Stimulated activated CD8-positive, alpha-beta memory T cell treated with anti-CD3 and anti-CD28 coated beads, Interleukin-2, amount 100 ng/mL, for 48 hours (primary cell): ENCODE measurements at regions not wholly inside any gene's neighbourhood (a gene's known extent, or its start where the extent isn't known, plus 50 kb on each side); places are given as distances from the start of the nearest gene placed in this dataset.

Experiments used
- DNase-seq, 2 donors: peaks; one replicate each; pipeline ENCODE4 v3.0.0-alpha.2; 2020; ENCODE audit warnings: low read depth in 2 of 2

DNA sequence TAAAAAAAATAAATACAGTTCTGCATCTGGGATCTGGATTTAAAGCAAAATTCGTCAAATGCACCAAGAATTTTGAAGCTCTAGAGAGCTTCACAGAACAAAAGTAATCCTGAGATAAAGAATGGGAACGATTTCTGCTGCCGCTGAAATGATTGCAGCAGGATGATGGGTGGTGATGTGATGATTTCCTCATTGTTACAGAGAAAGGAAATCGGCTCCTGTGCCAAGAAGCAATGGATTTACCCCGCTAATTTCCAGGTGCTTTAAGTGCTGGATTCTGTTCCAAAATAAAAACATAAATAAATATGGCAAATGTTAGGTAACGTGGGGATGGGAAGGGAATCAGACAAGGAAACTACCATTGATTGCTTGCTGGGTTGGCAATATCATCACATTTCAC lies 1067.9 kb upstream of the MAP3K7 start:
- no peak for DNase-seq

DNA sequence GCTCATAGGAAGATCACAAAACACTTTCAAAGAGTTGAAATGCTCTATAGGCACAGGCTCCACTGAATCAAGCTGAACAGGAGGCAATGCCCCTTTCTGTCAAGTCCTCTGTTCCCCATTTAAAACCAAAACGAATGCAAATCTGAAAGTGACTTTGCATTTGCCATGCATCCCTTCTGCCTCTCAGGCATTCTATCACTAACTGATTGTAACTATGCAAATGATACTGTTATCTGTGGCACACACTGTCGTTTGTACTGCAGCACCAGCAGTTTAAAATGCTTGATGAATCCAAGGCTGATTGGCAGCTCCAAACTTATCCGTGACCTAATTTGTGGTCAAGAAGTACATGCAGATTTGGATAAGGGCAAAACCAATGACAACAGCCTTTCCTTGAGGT lies 1067.5 kb upstream of the MAP3K7 start:
- no peak for DNase-seq

DNA sequence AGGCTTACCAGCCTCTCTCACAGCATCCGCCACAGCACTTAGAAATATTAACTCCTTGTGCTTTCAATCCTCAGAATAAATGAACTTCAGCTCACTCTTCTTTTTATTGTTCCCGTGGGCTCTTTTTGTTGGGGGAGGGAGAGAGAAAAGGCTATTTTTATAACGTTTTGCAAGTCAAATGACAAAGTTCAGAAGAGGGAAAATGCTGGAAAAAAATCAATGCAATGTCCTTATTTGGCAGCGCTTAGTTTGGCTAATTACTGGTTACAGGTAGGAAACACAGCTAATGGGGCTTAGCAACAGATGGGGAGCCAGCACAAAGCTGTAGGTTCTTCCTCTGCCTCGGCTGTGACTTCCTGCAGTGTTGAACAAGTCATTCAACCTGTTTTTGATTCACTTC lies 1067.0 kb upstream of the MAP3K7 start:
- DNase-seq, result no peak

DNA sequence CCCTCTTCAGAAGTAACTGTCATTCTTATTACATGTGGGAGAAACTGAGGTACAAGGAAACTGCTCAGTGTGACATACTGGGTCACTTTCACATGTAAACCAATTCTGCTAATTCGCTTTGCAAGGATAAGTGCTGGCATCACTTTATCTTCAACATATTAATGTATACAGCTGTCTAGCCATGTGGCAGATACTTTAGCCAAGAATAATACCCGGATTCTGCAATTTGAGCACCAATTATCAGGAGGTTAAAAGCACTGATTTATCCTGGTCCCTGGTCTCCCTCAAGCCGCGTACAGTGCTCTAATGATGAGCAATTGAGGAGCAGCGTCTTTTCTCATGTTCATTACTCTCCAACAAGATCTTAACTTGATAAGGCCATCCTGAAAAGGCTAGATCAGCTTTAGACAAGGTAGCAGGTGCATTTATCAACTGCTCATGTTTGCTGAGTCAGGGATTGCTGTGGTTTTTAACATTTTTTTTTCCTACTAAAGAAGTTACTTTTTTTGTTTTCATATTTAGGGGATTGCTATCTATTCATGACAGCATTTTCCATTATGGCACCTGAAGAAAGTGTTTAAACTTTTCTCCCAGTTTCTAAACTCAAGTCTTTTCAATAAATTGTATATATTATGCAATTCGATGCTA lies 1066.3 kb upstream of the MAP3K7 start:
- no peak for DNase-seq

DNA sequence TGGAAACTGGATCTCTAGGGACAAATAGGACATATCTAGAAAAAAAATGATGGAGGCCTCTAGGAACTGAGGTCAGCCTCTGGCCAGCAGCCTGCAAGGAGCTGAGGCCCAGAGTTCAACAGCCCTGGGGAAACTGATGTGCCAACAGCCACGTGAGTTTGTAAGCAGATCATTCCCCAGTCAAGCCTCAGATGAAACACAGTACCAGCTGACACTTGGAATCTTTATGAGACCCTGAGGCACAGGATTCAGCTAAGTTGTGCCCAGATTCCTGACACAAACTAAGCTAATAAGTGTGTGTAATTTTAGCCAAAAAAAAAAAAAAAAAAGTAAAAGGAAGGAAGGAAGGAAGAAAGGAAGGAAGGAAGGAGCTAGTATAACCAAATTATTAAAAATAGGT lies 1059.8 kb upstream of the MAP3K7 start:
- no peak for DNase-seq

DNA sequence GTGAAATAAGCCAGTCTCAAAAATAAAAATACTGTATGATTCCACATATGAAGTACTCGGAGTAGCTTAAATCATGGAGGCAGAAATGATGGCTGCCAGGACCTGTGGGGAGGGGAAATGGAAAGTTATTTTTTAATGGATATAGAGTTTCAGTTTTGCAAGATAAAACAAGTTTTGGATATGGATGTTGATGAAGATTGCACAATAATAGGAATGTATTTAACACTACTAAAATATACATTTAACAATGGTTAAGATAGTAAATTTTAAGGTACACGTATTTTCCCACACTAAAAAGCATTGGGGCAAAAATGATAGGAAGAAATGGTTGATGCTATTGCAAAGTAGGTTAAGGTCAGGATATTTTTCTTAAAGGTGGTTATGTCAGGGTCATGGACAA lies 1058.9 kb upstream of the MAP3K7 start:
- DNase-seq, result no peak

DNA sequence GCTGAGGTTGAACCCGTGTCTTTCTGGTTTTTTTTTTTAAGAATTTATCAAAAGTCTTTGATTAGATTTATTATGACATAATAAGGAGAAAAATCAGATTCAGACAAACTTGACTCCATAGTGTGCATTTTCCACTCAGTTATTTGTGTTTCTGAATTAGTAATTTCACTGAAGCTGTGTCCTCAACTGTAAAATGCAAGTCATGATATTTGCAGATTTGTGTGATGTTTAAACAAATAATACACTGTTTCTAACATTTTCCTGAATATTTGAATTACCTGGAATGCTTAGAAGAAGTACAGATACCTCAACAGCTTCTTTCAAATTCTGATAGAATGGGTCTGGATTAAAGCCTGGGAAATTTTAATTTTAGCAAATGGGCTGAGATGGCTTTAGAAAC lies 1050.3 kb upstream of the MAP3K7 start:
- DNase-seq, result no peak

DNA sequence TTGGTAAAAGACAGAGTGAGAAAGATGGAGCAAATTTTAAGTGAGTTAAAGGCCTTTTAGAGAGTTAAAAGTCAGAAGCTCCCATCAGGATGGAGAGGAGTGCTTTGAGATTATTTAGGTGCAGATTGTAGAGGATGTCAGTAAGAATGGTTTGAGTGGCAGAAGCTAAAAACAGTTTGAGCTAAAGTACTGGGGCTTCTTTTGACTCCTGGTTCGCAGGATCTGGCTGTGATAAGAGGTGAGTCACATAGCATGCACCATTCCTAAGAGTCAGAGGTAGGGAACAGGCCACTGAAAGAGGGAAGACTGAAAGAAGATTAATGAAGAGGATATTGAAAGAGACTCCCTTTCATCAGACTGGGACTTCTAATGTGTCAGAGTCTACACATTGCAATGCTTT lies 1047.9 kb upstream of the MAP3K7 start:
- DNase-seq, result no peak

DNA sequence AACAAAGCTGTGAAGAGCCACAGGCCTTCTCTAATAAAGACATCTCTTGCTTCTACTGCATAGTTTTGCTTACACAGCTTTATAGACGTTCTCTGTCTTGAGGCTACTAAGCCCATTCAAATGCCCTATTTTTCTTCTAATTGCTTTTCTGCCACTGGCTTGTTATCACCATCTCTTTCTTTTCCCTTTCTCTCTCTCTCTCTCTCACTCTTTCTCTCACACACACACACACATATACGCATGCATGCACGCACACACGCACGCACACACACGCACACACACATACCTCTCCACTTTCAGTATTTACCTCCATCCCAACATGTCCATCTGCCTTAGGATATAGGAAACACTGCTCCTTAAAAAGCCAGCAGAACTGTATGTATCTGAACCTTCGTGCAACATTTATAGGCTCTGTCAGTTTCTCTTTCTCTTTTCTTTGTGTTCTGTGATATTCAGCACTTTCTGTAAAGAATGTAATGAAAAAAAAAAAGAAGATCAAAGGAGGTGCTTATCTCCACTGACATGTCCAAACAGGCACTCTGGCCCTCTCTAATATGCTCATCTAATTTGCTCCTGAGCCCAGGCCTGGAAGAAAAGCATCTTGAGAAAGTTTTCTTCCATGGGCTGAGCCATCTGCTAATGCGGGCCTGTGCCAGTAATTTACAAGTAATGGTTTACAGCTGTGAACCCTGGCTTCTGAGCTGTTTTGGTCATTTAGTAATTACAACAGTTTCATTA lies 1046.7 kb upstream of the MAP3K7 start:
- DNase-seq, result no peak

DNA sequence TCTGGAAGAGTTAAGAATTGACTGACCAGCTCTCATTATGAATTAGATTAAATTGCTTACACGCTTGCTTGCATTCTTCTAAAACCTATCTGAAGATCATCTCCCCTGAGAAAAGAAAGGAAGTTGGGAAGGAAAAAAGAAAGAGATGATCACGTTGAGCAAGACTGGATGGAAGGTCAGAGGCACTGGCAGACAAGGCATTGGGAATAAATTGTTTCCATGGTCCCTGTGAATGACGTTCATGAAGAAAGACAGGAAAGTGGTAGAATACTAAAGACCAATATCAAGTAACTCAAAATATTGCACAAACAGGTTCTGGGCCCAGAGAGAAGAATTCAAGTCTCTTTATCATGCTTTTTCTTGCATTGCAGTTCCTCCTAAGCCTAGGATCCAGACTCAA lies 1045.4 kb upstream of the MAP3K7 start:
- DNase-seq, result no peak

DNA sequence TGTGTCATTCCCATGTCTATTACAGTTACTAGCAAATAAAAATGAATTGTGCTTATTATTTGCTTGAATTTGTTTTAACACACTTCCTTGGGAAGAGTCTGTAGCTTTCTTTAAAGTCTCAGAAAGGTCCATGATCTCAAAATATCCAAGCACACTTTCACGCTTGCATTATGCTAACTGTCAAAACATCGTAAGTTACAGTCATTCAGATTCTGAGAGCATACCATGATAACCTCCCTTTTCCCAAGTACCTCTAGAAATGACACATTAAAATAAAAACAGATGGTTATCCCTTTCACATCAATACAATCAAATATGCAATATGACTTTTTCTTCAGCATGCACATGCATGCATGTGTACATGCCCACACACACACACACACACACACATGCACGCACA lies 1044.4 kb upstream of the MAP3K7 start:
- no peak for DNase-seq

DNA sequence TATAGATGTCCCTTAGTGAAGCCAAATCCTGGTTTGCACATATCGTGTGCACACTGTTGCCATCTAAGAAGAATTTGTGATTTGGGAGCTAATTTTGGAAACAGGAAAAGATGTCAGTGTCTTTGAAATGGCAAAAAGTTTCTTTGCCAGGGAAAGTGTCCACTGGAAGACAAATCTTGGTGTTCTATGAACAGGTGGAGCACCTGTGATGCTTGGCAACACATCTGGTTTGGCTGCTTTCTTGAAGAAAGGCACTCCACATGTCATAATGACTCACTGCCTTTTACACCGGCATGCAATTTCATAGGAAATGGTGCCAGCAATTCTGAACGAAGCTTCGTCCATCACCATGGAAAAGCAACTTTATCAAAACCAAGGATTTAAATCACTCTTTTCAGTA lies 1040.0 kb upstream of the MAP3K7 start:
- no peak for DNase-seq

DNA sequence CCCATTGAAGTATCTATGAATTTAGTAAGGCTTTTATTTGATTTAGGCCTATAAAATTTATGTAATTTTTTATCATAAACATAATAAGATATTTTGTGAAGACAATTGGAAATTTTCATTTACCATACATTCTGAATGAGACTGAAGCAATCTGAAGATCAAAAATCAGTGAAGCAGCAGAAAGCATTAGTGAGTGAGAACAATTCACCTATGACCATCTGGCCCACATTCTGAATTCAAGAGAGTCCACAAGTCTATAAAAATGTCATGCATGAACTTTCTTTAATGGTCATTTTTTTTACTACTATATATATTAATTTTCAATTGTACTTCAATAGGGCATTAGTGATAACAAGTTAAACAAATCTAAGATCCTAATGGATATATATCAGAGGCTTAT lies 1026.6 kb upstream of the MAP3K7 start:
- DNase-seq, result no peak

DNA sequence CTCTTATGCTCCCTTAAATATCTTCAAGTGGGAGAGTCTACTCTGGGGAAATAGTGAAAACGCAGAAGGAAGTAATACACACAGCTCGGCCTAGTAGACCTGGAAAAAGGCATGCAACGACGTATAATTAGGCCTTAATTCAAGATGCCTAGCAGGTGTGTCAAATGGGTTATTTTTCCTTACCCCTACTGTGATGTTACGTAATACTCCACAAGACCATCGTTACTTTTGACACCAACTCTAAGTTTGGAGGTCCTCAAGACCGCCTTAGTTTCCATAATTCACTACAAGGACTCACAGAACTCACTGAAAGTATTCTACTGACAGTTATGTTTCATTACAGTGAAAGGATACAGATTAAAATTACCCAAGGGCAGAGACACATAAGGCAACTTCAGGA lies 1024.3 kb upstream of the MAP3K7 start:
- no peak for DNase-seq

DNA sequence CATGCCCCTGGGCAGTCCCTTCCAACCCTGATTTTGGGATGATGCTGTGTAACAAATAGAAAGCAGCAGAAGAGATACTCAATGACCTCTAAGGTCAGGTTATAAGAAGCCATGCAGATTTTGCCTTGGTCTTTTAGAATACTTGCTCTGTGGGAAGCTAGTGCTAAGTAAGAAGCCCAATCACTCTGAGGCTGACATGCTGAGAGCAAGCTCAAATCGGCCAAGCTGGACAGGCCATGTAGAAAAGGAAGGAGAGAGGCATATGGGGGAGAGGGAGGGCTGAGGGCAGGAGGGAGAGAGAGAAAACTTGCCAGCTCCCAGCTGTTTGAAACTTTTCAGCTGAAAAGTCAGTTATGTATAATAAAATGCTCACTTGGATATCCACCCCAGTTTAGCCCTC lies 1021.6 kb upstream of the MAP3K7 start:
- DNase-seq, result no peak

DNA sequence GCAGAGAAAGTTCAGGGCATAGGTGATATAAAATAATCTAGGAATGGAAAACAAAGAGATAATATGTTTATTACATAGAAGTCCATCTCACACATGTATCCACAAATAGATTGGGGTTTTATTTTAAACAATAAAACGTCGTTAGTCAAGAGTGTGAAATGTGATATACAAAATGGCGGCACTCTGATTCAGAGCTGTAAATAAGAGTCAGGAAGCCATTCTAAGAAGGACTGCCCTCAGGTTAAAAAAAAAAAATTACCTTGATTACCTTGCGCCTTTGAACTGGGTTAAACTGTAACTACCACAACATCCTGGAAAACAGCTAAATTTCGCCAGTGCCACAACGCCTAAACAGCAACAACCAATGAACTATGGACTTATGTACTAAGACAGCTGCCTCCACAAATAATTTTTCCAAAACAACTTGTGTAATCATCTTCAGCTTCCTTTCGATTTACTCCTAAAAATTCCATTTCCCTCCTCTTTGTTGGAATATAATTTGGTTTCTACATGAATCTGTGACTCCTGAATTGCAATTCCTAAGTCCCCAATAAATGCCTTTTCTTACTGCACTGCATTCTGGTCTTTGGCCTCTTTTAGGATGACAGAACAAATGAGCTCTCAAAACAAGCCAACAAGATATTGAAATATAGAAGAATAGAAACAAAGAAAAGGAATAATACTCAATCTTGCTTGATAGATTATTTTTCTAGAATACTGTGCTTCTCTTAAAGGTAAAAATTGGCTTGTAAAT lies 1019.5 kb upstream of the MAP3K7 start:
- DNase-seq, result no peak

DNA sequence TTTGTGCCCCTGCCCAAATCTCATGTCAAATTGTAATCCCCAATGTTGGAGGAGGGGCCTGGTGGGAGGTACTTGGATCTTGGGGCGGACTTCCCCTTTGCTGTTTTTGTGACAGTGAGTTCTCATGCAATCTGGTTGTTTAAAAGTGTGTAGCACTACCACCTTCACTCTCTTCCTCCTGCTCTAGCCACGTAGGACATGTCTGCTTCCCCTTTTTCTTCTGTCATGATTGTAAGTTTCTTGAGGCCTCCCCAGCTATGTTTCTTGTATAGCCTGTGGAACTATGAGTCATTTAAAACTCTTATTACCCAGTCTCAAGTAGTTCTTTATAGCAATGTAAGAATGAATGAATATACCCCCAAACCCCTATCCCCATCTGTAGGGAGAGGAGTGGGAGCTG lies 1013.7 kb upstream of the MAP3K7 start:
- no peak for DNase-seq

DNA sequence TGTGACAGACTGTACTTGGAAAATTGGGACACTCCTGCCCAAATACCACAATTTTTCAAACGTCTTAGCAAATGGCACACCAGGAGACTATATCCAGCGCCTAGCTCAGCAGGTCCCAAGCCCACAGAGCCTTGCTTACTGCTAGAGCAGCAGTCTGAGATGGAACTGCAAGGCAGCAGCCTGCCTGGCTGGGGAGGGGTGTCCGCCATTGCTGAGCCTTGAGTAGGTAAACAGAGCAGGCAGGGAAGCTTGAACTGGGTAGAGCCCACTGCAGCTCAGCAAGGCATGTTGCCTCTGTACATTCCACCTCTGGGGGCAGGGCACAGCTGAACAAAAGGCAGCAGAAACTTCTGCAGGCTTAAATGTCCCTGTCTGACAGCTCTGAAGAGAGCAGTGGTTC lies 1003.3 kb upstream of the MAP3K7 start:
- DNase-seq, result no peak

DNA sequence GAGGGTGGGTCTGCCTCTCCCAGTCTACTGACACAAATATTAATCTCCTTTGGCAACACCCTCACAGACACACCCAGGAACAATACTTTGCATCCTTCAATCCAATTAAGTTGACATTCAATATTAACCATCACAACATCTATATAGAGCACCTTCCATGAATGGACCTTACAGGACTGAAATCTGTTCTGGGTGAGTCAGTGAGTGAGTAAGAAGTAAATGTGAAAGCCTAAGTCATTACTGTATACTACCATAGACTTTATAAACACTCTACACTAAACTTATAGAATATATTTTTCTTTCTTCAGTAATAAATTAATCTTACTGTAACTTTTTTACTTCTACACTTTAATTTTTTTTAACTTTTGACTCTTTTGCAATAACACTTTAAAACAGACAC lies 993.8 kb upstream of the MAP3K7 start:
- DNase-seq, result no peak

DNA sequence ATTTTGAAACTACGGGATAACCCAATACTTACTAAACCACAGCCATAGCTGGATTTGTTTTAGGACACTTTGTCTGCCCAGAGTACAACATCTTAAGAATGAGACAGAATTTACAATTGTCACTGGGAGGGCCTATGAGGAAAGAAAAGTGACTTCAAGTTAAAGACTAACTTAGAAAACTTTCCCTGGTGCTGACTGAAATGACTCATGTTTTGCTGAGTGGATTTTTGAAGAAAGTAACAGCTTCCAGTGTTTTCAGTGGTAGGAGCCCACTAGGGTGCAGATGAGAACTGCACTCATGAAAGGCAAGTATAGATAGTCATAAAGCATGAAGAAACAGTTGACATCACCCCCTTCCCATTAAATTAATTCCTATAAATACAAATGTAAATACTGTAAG lies 988.2 kb upstream of the MAP3K7 start:
- no peak for DNase-seq

DNA sequence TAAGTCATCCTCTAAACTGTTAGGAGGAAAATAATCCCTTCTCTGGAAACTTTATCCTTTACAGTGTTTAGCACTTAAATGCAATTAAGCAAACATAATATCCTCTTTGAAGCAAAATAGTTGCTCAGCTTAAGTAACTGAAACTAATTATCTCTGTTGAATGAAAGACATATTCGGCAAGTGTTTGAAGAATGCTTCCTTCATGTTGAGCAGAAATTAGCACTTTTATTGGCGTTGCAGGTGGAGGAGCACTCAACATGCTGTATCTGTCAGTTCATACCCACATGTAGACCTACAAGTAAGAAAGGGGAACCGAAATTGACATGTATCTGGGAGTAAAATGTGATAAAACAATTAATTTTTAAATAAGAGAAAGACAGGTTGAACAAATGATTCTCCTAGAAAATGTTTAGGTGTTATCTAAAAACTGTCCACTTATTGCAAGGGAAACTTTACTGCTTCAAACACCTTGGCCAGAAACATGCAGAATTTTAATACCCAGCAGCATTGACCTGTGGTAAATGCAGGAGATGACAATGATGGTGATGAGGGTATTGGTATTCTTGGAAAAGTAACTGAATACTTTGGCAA lies 987.0 kb upstream of the MAP3K7 start:
- DNase-seq, result no peak

DNA sequence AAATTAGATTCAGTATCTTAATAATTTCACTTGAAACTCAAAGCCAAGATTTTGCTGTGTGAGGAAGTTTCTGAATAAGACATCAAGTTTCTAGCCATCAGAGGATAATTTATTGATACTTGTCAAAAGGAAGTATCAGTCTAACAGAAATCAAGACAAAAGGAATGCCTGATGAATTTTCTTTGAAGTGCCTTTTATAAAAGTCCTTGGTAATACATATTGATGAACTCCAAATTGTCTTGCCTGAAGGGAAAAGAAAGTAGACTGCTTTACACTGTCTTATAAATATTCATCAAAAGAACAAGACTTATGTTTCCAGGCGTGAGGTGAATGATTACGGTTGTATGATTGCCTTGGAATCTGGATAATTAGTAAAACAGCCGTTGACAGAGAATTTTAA lies 986.0 kb upstream of the MAP3K7 start:
- no peak for DNase-seq

DNA sequence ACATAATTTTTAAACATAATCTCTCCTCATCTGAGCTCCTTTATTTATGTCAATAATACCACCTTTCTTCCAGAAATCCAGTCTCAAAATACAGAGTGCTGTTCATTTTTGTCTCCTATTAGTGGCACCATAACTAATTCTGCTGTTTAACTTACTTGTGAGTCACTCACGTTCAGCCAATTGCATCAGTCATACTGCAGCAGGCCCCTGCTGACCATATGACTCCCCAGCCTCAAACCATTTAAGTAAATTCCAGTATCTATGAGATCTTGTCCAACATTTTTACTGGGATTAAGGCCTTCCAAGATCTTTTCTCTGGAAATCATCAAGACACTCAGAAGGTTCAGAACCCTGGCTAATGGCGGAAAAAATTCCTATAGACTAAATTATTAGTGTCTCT lies 982.2 kb upstream of the MAP3K7 start:
- no peak for DNase-seq
